Jurkat, Clone E6-1 (cell line): ENCODE measurements at regions not wholly inside any gene's neighbourhood (a gene's known extent, or its start where the extent isn't known, plus 50 kb on each side); places are given as distances from the start of the nearest gene placed in this dataset.
"Not testable (repeated sequence)": the region's sequence is repeated elsewhere in the genome, so short reads cannot be mapped to it uniquely, and the experiment has no call there.

Experiments
- DNase-seq: peaks from one replicate; pipeline ENCODE4 v3.0.0-alpha.2; 2011; ENCODE audit warnings: low read depth, low spot score
- H3K4me3 ChIP-seq: 2 replicates; pipeline ENCODE4 v1.5.1; 2011; ENCODE audit warnings: mild to moderate bottlenecking, low read length, control low read depth, moderate library complexity

- DNase-seq: no peak
Measured at GRCh38 chr9:26159575-26160392, 481.5 kb upstream of the TUSC1 start.

GRCh38 chr9:26158631-26159150 lies 480.4 kb upstream of the TUSC1 start:
- no peak overlapping the region for H3K4me3 ChIP-seq

More at GRCh38 chr9:26159575-26160392, 481.5 kb upstream of the TUSC1 start:
- H3K4me3 ChIP-seq: no peak overlapping the region

GRCh38 chr9:26157411-26157810 lies 479.2 kb upstream of the TUSC1 start:
- no peak for DNase-seq
- no peak overlapping the region for H3K4me3 ChIP-seq

More at GRCh38 chr9:26158631-26159150, 480.4 kb upstream of the TUSC1 start:
- DNase-seq: no peak

GRCh38 chr9:26152350-26152749 lies 474.1 kb upstream of the TUSC1 start:
- H3K4me3 ChIP-seq: no peak overlapping the region
- DNase-seq: no peak

GRCh38 chr9:26148128-26148527 lies 469.9 kb upstream of the TUSC1 start:
- no peak for DNase-seq
- H3K4me3 ChIP-seq: no peak overlapping the region

- no peak for DNase-seq
- H3K4me3 ChIP-seq: no peak overlapping the region
Measured at GRCh38 chr9:26145938-26146337, 467.7 kb upstream of the TUSC1 start.

GRCh38 chr9:26142631-26143030 lies 464.4 kb upstream of the TUSC1 start:
- no peak for DNase-seq
- H3K4me3 ChIP-seq: no peak overlapping the region

- H3K4me3 ChIP-seq: no peak overlapping the region
- no peak for DNase-seq
Measured at GRCh38 chr9:26142201-26142600, 464.0 kb upstream of the TUSC1 start.

- no peak overlapping the region for H3K4me3 ChIP-seq
- no peak for DNase-seq
Measured at GRCh38 chr9:26133537-26133936, 455.3 kb upstream of the TUSC1 start.

- no peak for DNase-seq
- no peak overlapping the region for H3K4me3 ChIP-seq
Measured at GRCh38 chr9:26132746-26133312, 454.6 kb upstream of the TUSC1 start.

- H3K4me3 ChIP-seq: no peak overlapping the region
- no peak for DNase-seq
Measured at GRCh38 chr9:26131886-26132285, 453.6 kb upstream of the TUSC1 start.

GRCh38 chr9:26129217-26129616 lies 451.0 kb upstream of the TUSC1 start:
- no peak for DNase-seq

GRCh38 chr9:26125693-26126092 lies 447.4 kb upstream of the TUSC1 start:
- DNase-seq: no peak
- no peak overlapping the region for H3K4me3 ChIP-seq

More at GRCh38 chr9:26129217-26129616, 451.0 kb upstream of the TUSC1 start:
- H3K4me3 ChIP-seq: no peak overlapping the region

GRCh38 chr9:26116085-26116484 lies 437.8 kb upstream of the TUSC1 start:
- not testable (repeated sequence) for DNase-seq

GRCh38 chr9:26112724-26113123 lies 434.5 kb upstream of the TUSC1 start:
- no peak for DNase-seq
- no peak overlapping the region for H3K4me3 ChIP-seq

More at GRCh38 chr9:26116085-26116484, 437.8 kb upstream of the TUSC1 start:
- not testable (repeated sequence) for H3K4me3 ChIP-seq

- no peak overlapping the region for H3K4me3 ChIP-seq
- no peak for DNase-seq
Measured at GRCh38 chr9:26086396-26086795, 408.2 kb upstream of the TUSC1 start.

- no peak overlapping the region for H3K4me3 ChIP-seq
- no peak for DNase-seq
Measured at GRCh38 chr9:26081847-26082246, 403.6 kb upstream of the TUSC1 start.

- no peak overlapping the region for H3K4me3 ChIP-seq
- no peak for DNase-seq
Measured at GRCh38 chr9:26078706-26079105, 400.5 kb upstream of the TUSC1 start.

GRCh38 chr9:26077860-26078259 lies 399.6 kb upstream of the TUSC1 start:
- no peak for DNase-seq
- no peak overlapping the region for H3K4me3 ChIP-seq

GRCh38 chr9:26067608-26068007 lies 389.4 kb upstream of the TUSC1 start:
- H3K4me3 ChIP-seq: no peak overlapping the region
- DNase-seq: no peak
